IMR-90 (cell line): ENCODE measurements at regions not wholly inside any gene's neighbourhood (a gene's known extent, or its start where the extent isn't known, plus 50 kb on each side); places are given as distances from the start of the nearest gene placed in this dataset.

Experiments used
- ATAC-seq: fragments of 200-7000 bp; cut with Tn5 transposase; 2 replicates; pipeline ENCODE4 v1.9.1; 2020; ENCODE audit warnings: low read depth, mild to moderate bottlenecking, moderate library complexity
- BruUV-seq: library from RNA; stranded (reverse); fragments of 400-500 nt; replicated peaks from 2 replicates; lab custom pipeline; 2021; lab: Mats Ljungman, UMichigan
- CTCF ChIA-PET: fragments of 300-600 bp; formaldehyde crosslinking; extraction: SDS; loops from one replicate; lab custom pipeline; 2021; ENCODE audit warnings: antibody characterized with exemption; lab: Yijun Ruan, JAX
- POLR2A ChIA-PET: fragments of 300-600 bp; sonication (Branson Sonifier 250); formaldehyde crosslinking; loops from one replicate; lab custom pipeline; 2022; ENCODE audit warnings: antibody characterized with exemption; ENCODE audit not compliant: unreplicated experiment; lab: Charles Lee
- DNase-seq: peaks from one replicate; pipeline ENCODE4 v3.0.0; 2013
- H2AFZ ChIP-seq: replicated peaks from 2 replicates; pipeline ENCODE3; 2013; ENCODE audit warnings: low read length, mild to moderate bottlenecking; ENCODE audit not compliant: poor library complexity
- H2AK5ac ChIP-seq: 2 replicates; pipeline ENCODE4 v1.6.1; 2013; ENCODE audit warnings: low read depth, low read length, inconsistent platforms
- H2AK9ac ChIP-seq: replicated peaks from 2 replicates; pipeline ENCODE3; 2013; ENCODE audit warnings: mild to moderate bottlenecking, low read depth, low read length, moderate library complexity; ENCODE audit not compliant: poor library complexity
- H2BK120ac ChIP-seq: 2 replicates; pipeline ENCODE4 v1.6.1; 2013; ENCODE audit warnings: low read depth, low read length, inconsistent platforms
- H2BK15ac ChIP-seq: 3 replicates; pipeline ENCODE4 v1.6.1; 2013; ENCODE audit warnings: low read depth, low read length, inconsistent platforms
- H2BK20ac ChIP-seq: 2 replicates; pipeline ENCODE4 v1.6.1; 2013; ENCODE audit warnings: low read depth, mild to moderate bottlenecking, inconsistent platforms, low read length, moderate library complexity
- H2BK5ac ChIP-seq: 2 replicates; pipeline ENCODE4 v1.6.1; 2013; ENCODE audit warnings: mild to moderate bottlenecking, low read depth, low read length, inconsistent platforms; ENCODE audit not compliant: poor library complexity, severe bottlenecking
- H3K14ac ChIP-seq: replicated peaks from 2 replicates; pipeline ENCODE4 v1.6.1; 2013; ENCODE audit warnings: low read depth, low read length, inconsistent platforms
- H3K18ac ChIP-seq: 2 replicates; pipeline ENCODE4 v1.6.1; 2013; ENCODE audit warnings: low read depth, low read length, control low read depth
- H3K23ac ChIP-seq: 2 replicates; pipeline ENCODE4 v1.6.1; 2013; ENCODE audit warnings: low read depth, low read length, inconsistent platforms
- H3K27ac ChIP-seq: 2 replicates; pipeline ENCODE4 v1.5.1; 2013; ENCODE audit warnings: mild to moderate bottlenecking, control low read depth, low read length; ENCODE audit not compliant: insufficient read depth
- H3K27me3 ChIP-seq: 2 replicates; pipeline ENCODE4 v1.6.1; 2013; ENCODE audit warnings: low read length; ENCODE audit not compliant: control insufficient read depth, insufficient read depth
- H3K36me3 ChIP-seq: 2 replicates; pipeline ENCODE4 v1.6.1; 2013; ENCODE audit warnings: low read length, mixed read lengths; ENCODE audit not compliant: control insufficient read depth, insufficient read depth
- H3K4ac ChIP-seq: 2 replicates; pipeline ENCODE4 v1.6.1; 2013; ENCODE audit warnings: low read depth, low read length, inconsistent platforms
- H3K4me1 ChIP-seq: 2 replicates; pipeline ENCODE4 v1.6.1; 2013; ENCODE audit warnings: low read length, mixed read lengths; ENCODE audit not compliant: control insufficient read depth, insufficient read depth
- H3K4me2 ChIP-seq: 2 replicates; pipeline ENCODE4 v1.6.1; 2013; ENCODE audit warnings: low read depth, mild to moderate bottlenecking, control low read depth, low read length, moderate library complexity
- H3K4me3 ChIP-seq: 2 replicates; pipeline ENCODE4 v1.5.1; 2013; ENCODE audit warnings: low read depth, mild to moderate bottlenecking, control low read depth, low read length, moderate library complexity; ENCODE audit not compliant: insufficient read depth
- H3K56ac ChIP-seq: 2 replicates; pipeline ENCODE4 v1.6.1; 2013; ENCODE audit warnings: low read length, inconsistent platforms; ENCODE audit not compliant: insufficient read depth; ENCODE audit errors: extremely low read depth
- H3K79me1 ChIP-seq, 2 experiments: 2 replicates each; pipeline ENCODE4 v1.6.1; 2013; ENCODE audit warnings: low read length in 2 of 2, inconsistent platforms in 1 of 2, low read depth in 1 of 2
- H3K9ac ChIP-seq: 2 replicates; pipeline ENCODE4 v1.6.1; 2013; ENCODE audit warnings: low read depth, low read length, control low read depth
- H3K9me1 ChIP-seq: 2 replicates; pipeline ENCODE4 v1.6.1; 2013; ENCODE audit warnings: low read length, inconsistent platforms; ENCODE audit not compliant: insufficient read depth
- H3K9me3 ChIP-seq: 2 replicates; pipeline ENCODE4 v1.6.1; 2013; ENCODE audit warnings: low read length; ENCODE audit not compliant: control insufficient read depth, insufficient read depth
- H4K20me1 ChIP-seq: 2 replicates; pipeline ENCODE4 v1.6.1; 2013; ENCODE audit warnings: low read length, inconsistent platforms; ENCODE audit not compliant: insufficient read depth
- H4K5ac ChIP-seq: 2 replicates; pipeline ENCODE4 v1.6.1; 2013; ENCODE audit warnings: mild to moderate bottlenecking, low read depth, low read length, control low read depth
- H4K8ac ChIP-seq, 2 experiments: 2 replicates each; pipeline ENCODE4 v1.6.1; 2013; ENCODE audit warnings: low read depth in 2 of 2, low read length in 2 of 2, control low read depth in 1 of 2, inconsistent platforms in 1 of 2
- H4K91ac ChIP-seq: 2 replicates; pipeline ENCODE4 v1.6.1; 2013; ENCODE audit warnings: low read depth, low read length, inconsistent platforms; ENCODE audit not compliant: insufficient read depth
- BHLHE40 ChIP-seq: fragments of 150-350 bp; IDR thresholded peaks from 2 replicates; pipeline ENCODE4 v1.6.1; 2016; ENCODE audit warnings: mild to moderate bottlenecking, low read depth, low read length
- CEBPB ChIP-seq: IDR thresholded peaks from 2 replicates; pipeline ENCODE4 v1.6.1; 2012; ENCODE audit warnings: low read depth, low read length, improper control_type of control experiment
- CHD1 ChIP-seq: IDR thresholded peaks from 2 replicates; pipeline ENCODE4 v1.6.1; 2012; ENCODE audit warnings: low read depth, low read length, improper control_type of control experiment
- CTCF ChIP-seq: conservative IDR thresholded peaks from 2 replicates; pipeline ENCODE4 v1.5.1; 2012; ENCODE audit warnings: mild to moderate bottlenecking, low read depth, low read length, improper control_type of control experiment
- FOS ChIP-seq: fragments of 150-350 bp; IDR thresholded peaks from 2 replicates; pipeline ENCODE4 v1.6.1; 2016; ENCODE audit warnings: low read depth, low read length
- MAFK ChIP-seq: IDR thresholded peaks from 2 replicates; pipeline ENCODE4 v1.6.1; 2012; ENCODE audit warnings: low read depth, low read length, improper control_type of control experiment
- MAZ ChIP-seq: IDR thresholded peaks from 2 replicates; pipeline ENCODE4 v1.6.1; 2012; ENCODE audit warnings: low read depth, mild to moderate bottlenecking, low read length, improper control_type of control experiment, moderate library complexity, borderline replicate concordance
- MXI1 ChIP-seq: IDR thresholded peaks from 2 replicates; pipeline ENCODE4 v1.6.1; 2012; ENCODE audit warnings: low read depth, mild to moderate bottlenecking, low read length, moderate library complexity, borderline replicate concordance
- RAD21 ChIP-seq: IDR thresholded peaks from 2 replicates; pipeline ENCODE4 v1.6.1; 2012; ENCODE audit warnings: low read length, improper control_type of control experiment
- RCOR1 ChIP-seq: IDR thresholded peaks from 2 replicates; pipeline ENCODE4 v1.6.1; 2012; ENCODE audit warnings: mild to moderate bottlenecking, low read length, improper control_type of control experiment; ENCODE audit not compliant: insufficient replicate concordance
- SMC3 ChIP-seq: fragments of 150-350 bp; IDR thresholded peaks from 2 replicates; pipeline ENCODE4 v1.6.1; 2016; ENCODE audit warnings: low read depth, mild to moderate bottlenecking, antibody characterized with exemption, low read length, moderate library complexity
- USF2 ChIP-seq: fragments of 150-350 bp; IDR thresholded peaks from 2 replicates; pipeline ENCODE4 v1.6.1; 2017; ENCODE audit warnings: mild to moderate bottlenecking, antibody characterized with exemption, low read length, low read depth
- WGBS, 2 experiments: methylation state at CpG; one replicate each; pipeline versions ENCODE4 v1.1.5 to v1.1.7; 2013; ENCODE audit warnings: missing lambda C conversion rate in 2 of 2; ENCODE audit not compliant: insufficient read length in 1 of 2; ENCODE audit errors: extremely low coverage in 2 of 2; 5-methylcytosine and 5-hydroxymethylcytosine counted together
- dilution Hi-C: fragments of 300-500 bp; cut with HindIII; formaldehyde crosslinking; loops from one replicate; pipeline ENCODE4 v1.14.3; 2018; ENCODE audit warnings: low sequenced_read_pairs; ENCODE audit not compliant: unreplicated experiment
- in situ Hi-C: fragments of 300-500 bp; cut with MboI; formaldehyde crosslinking; loops from 3 replicates; pipeline ENCODE4 v1.14.3; 2019; ENCODE audit warnings: low sequenced_read_pairs, inconsistent platforms, mixed read lengths
- intact Hi-C: fragments of 100-400 bp; cut with micrococcal nuclease; formaldehyde crosslinking; loops from 2 replicates; pipeline ENCODE4 v1.10.0; 2022

- no peaks in the 10 kb centered on the region for H3K79me1 ChIP-seq
- ChIA-PET CTCF (interaction anchor here (0.6 kb wide), 1 partner anchor 1961 kb away, joined by 5 read pairs; no protein-coding TSS in a partner anchor), POLR2A (no interaction called here)
- H2AK9ac ChIP-seq: no peak overlapping the region
- dilution Hi-C loops: no loop called here
- no peak overlapping the region for H2AK5ac ChIP-seq
- H2BK15ac ChIP-seq: no peak overlapping the region
- no peak overlapping the region for H3K4me3 ChIP-seq
- no TSS peak for BruUV-seq
- no peak for DNase-seq
- no peaks in the 10 kb centered on the region for H3K36me3 ChIP-seq
- ATAC-seq: no peak
- in situ Hi-C loops: no loop called here
- H3K23ac ChIP-seq: no peak overlapping the region
- H3K14ac ChIP-seq: no peak overlapping the region
- peaks cover 10% of the 10 kb centered on the region for H3K27me3 ChIP-seq
- no peak overlapping the region for H3K56ac ChIP-seq
- intact Hi-C loops: no loop called here
- no peak for TF ChIP-seq USF2
- no peak for TF ChIP-seq CEBPB
- TF ChIP-seq RCOR1: no peak
- TF ChIP-seq CHD1: no peak
- no peak for TF ChIP-seq RAD21
- no peak for TF ChIP-seq BHLHE40
- no peak for TF ChIP-seq MXI1
- TF ChIP-seq FOS: no peak
- TF ChIP-seq MAFK: no peak
- no peak for TF ChIP-seq CTCF
- no peak for TF ChIP-seq MAZ
- TF ChIP-seq SMC3: no peak
- H3K27ac ChIP-seq: no peak overlapping the region
- no peaks in the 10 kb centered on the region for H4K20me1 ChIP-seq
- H4K8ac ChIP-seq: no peak overlapping the region
- H4K91ac ChIP-seq: no peak overlapping the region
- H3K9me1 ChIP-seq: no peaks in the 10 kb centered on the region
- no peak overlapping the region for H2AFZ ChIP-seq
- H3K4ac ChIP-seq: no peak overlapping the region
- no peak overlapping the region for H3K18ac ChIP-seq
- WGBS, 2 experiments: no CpG with 5 or more reads among the region's 2 CpGs
- no peak overlapping the region for H3K4me2 ChIP-seq
- no peak overlapping the region for H4K5ac ChIP-seq
- no peak overlapping the region for H3K9ac ChIP-seq
- peaks cover 3% of the 10 kb centered on the region for H3K9me3 ChIP-seq
- H2BK120ac ChIP-seq: no peak overlapping the region
- no peak overlapping the region for H2BK20ac ChIP-seq
- no peaks in the 10 kb centered on the region for H3K4me1 ChIP-seq
- no peak overlapping the region for H2BK5ac ChIP-seq
Observed at GRCh38 chr2:8110716-8111115, 571.1 kb upstream of the ID2 start.
